ENCODE measurements at regions not wholly inside any gene's neighbourhood (a gene's known extent, or its start where the extent isn't known, plus 50 kb on each side); places are given as distances from the start of the nearest gene placed in this dataset.
"Not testable (repeated sequence)": the region's sequence is repeated elsewhere in the genome, so short reads cannot be mapped to it uniquely, and the experiment has no call there.

DNA sequence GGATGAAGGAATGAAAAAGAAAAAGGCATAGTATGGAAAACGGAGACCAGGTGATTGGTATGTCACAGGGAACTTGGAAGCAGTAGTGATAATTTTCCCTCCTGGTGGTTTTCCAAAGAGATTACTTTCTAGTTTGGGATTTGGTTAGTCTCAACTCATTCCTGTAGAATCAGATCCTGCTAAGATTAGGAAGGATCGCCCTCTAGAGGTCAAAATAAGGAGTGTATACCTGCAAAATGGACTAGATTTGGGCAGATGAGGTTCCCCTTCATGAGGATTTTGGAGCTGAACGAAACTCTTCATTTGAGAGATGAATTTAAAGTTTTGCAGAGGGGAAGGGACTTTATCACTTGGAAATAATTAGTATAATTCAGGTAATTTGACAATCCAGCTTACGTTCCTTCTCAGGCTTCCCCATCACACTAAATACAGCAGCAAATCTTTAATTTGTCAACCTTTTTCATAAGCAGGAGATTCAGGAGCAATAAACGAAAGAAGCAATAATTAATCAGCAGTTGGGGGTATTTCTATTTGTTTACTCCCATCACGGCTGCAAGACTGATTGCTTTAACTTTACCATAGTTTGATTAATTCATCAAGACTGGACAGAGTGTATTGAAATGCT lies 65.2 kb downstream of the CCDC195 start:
- peak; percentile 62 for DNase-seq (ENCODE audit: low spot score)

DNA sequence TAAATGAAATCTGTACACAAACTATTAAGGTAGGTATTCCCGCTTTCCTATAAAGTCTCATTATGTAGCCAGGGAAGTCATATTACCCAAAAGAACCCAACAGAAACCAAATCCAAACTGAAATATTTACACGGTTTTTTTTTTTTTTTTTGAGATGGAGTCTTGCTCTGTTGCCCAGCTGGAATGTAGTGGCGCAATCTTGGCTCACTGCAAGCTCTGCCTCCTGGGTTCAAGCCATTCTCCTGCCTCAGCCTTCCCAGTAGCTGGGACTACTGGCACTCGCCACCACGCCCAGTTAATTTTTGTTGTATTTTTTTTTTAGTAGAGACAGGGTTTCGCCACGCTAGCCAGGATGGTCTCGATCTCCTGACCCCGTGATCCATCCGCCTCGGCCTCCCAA lies 62.5 kb upstream of the CUL3 start:
- DNase-seq (ENCODE audit: low spot score) = not testable (repeated sequence)

DNA sequence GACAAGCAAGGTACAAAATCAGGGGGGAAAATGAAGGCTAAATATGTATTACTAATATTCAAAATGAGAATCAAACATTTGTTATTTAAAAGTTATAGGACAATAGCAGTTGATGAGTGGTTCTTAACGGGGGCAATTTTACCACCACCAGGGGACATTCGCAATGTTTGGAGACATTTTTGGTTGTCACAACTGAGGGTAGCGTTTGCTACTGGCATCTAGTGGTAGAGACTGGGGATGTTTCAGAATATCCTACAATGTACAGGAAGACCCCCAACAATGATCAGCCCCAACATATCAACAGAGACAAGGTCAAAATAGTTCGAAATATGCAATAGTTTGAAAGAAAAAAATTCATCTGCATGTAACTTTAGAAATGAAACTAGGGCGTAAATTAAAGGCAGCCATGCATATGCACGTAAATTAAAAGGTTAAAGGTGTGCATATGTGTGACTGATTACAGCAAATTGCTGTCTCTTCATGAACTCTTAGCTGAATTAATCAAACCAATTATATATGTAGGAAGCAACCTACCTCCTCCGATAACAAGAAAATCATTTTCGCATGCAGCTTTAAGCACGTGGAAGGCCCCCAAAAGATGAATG lies 61.2 kb upstream of the CUL3 start:
- DNase-seq (ENCODE audit: low spot score) = peak; percentile 12

DNA sequence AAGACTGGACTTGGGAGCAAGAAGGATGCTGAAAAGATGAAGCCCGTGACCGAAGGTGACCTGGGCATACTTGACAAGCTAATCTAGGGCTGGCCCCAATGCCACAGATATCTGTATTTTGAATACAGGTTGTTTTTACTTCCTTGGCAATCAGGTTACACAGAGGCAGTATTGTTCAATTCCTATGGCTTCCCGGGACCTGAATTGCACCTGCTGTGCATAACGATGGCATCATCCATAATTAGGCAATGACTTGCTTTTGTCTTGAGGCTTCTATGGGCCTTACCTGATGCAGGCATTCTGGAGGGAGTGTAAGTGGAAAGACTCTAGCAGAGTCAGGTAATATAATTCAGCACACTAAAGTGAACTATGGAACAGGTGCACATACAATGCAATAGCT lies 60.6 kb upstream of the CUL3 start:
- no peak for DNase-seq (ENCODE audit: low spot score)

DNA sequence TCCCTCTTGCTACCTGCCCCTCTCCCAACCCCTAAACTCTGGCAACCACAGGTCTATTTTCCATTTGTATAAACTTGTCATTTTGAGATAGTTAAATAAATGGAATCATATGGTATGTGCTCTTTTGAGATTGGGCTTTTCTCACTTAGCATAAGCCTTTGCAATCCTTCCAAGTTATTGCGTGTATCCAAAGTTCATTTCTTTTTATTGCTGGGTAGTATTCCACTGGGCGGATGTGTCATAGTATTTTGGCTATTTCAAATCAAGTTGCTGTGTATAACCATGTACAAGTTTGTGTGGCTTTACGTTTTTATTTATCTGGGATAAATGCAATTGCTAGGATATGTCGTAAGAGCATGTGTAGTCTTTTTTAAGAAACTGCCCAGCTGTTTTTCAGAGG lies 55.5 kb upstream of the CUL3 start:
- DNase-seq (ENCODE audit: low spot score) = no peak

DNA sequence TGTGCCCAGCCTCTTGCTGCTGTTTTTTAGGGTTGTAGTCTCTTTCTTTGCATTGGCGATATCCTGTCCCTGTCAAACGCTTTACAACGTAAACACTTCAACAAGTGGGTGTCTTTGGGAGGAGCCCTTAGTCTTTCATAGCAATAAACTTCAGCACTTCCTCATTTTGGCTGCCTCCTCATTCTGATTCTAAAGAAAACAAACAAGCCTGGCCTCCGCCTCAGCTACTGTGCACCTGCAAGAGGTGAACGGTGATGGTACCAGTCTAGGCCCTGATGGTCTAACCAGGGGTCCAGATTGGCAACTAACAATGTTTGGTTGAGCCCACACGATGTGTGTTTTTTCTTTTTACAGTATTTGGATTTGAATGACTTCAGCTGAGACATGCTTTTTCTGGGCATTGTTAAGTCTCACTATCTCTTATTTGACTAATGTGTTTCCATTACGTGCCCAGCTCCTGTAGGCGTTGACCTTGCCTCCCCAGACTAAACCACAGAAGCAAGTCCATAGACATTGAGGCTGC lies 53.2 kb upstream of the CUL3 start:
- DNase-seq (ENCODE audit: low spot score) = no peak
